A673 (cell line): ENCODE measurements at regions not wholly inside any gene's neighbourhood (a gene's known extent, or its start where the extent isn't known, plus 50 kb on each side); places are given as distances from the start of the nearest gene placed in this dataset.

Experiments
- BruUV-seq: library from RNA; stranded (reverse); fragments of 400-500 nt; replicated peaks from 2 replicates; lab custom pipeline; 2021; lab: Mats Ljungman, UMichigan
- CTCF ChIA-PET: fragments of 300-600 bp; sonication (Branson Sonifier 250); formaldehyde crosslinking; loops from one replicate; lab custom pipeline; 2022; ENCODE audit warnings: antibody characterized with exemption; lab: Charles Lee
- POLR2A ChIA-PET: fragments of 300-600 bp; sonication (Branson Sonifier 250); formaldehyde crosslinking; loops from one replicate; lab custom pipeline; 2022; ENCODE audit warnings: antibody characterized with exemption; ENCODE audit not compliant: low non-redundant PET; lab: Charles Lee
- DNase-seq: peaks from one replicate; pipeline ENCODE4 v3.0.0-alpha.2; 2015; ENCODE audit warnings: low spot score
- H3K27ac ChIP-seq: fragments of 200-600 bp; sonication (generic); 2 replicates; pipeline ENCODE4 v1.5.1; 2016; ENCODE audit warnings: mixed run types, low read depth, mild to moderate bottlenecking, mixed read lengths, antibody characterized with exemption, low read length; ENCODE audit not compliant: poor library complexity, severe bottlenecking
- H3K27me3 ChIP-seq: fragments of 200-600 bp; sonication (generic); replicated peaks from 2 replicates; pipeline ENCODE4 v1.6.1; 2017; ENCODE audit warnings: mixed run types, low read depth, mild to moderate bottlenecking, mixed read lengths, antibody characterized with exemption, low read length; ENCODE audit not compliant: insufficient read depth, poor library complexity
- H3K36me3 ChIP-seq: fragments of 200-600 bp; sonication (generic); 2 replicates; pipeline ENCODE4 v1.6.1; 2016; ENCODE audit warnings: mixed run types, mild to moderate bottlenecking, mixed read lengths, antibody characterized with exemption, low read length; ENCODE audit not compliant: insufficient read depth, poor library complexity, severe bottlenecking
- H3K4me1 ChIP-seq: fragments of 200-600 bp; sonication (generic); 2 replicates; pipeline ENCODE4 v1.6.1; 2017; ENCODE audit warnings: mixed run types, mild to moderate bottlenecking, mixed read lengths, antibody characterized with exemption, low read length; ENCODE audit not compliant: insufficient read depth, poor library complexity, severe bottlenecking
- H3K4me3 ChIP-seq: fragments of 200-600 bp; sonication (generic); 2 replicates; pipeline ENCODE4 v1.5.1; 2016; ENCODE audit warnings: low read depth, mixed run types, mild to moderate bottlenecking, mixed read lengths, low read length; ENCODE audit not compliant: poor library complexity, severe bottlenecking
- H3K9me3 ChIP-seq: fragments of 200-600 bp; sonication (generic); 2 replicates; pipeline ENCODE4 v1.6.1; 2016; ENCODE audit warnings: mixed run types, low read depth, mild to moderate bottlenecking, mixed read lengths, antibody characterized with exemption, low read length; ENCODE audit not compliant: poor library complexity, severe bottlenecking
- CTCF ChIP-seq: fragments of 300-800, 200-600 bp; sonication (generic); conservative IDR thresholded peaks from 2 replicates; pipeline ENCODE4 v1.5.1; 2017; ENCODE audit warnings: low read depth, mild to moderate bottlenecking, antibody characterized with exemption, low read length, moderate library complexity, mixed read lengths
- EZH2 ChIP-seq: fragments of 200-600 bp; sonication (generic); IDR thresholded peaks from 2 replicates; pipeline ENCODE4 v1.6.1; 2017; ENCODE audit warnings: borderline replicate concordance, low read depth, mild to moderate bottlenecking, mixed read lengths, antibody characterized with exemption, low read length; ENCODE audit not compliant: poor library complexity, severe bottlenecking
- intact Hi-C: fragments of 100-400 bp; cut with micrococcal nuclease; formaldehyde crosslinking; loops from one replicate; pipeline ENCODE4 v1.10.0; 2022; ENCODE audit not compliant: unreplicated experiment

DNA sequence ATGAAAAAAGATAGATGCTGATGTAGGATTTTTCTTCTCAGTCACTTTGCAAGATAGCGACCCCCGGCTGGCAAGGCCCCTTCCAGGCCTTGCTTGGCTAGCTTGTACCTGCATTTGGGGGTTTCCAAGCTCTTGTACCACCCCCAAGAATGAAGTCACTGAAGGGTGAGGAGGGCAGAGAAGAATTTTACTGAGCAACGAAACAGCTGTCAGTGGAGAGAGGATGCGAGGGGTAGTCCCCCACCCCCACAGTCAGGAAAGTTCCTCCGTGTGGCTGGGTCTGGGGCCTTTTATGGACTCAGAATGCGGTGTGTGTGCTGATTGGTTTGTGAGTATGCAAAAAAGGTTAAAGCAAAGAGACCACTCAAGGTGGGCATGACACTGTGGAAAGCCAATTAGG, 382.0 kb downstream of the GPD2 start:
- CTCF ChIA-PET, result no interaction called here
- no TSS peak for BruUV-seq

GRCh38 chr2:156818944-156819343, 382.8 kb downstream of the GPD2 start:
- Histone ChIP-seq H3K9me3 (no peaks in the 10 kb centered on the region), H3K27me3 (peaks cover 17% of the 10 kb centered on the region), H3K4me3 (no peak overlapping the region), H3K27ac (no peak overlapping the region), H3K4me1 (peaks cover 32% of the 10 kb centered on the region), H3K36me3 (no peaks in the 10 kb centered on the region)
- intact Hi-C loops, result loop anchor here (5.0 to 10.0 kb wide), 2 partner anchors 213 to 474 kb away; no protein-coding TSS in a partner anchor
- no TSS peak for BruUV-seq
- POLR2A ChIA-PET, result no interaction called here
- CTCF ChIA-PET, result interaction anchor here (0.9 kb wide), 1 partner anchor 375 kb away, joined by 3 read pairs; no protein-coding TSS in a partner anchor
- DNase-seq, result peak; percentile 96
- TF ChIP-seq CTCF, result no peak
- TF ChIP-seq EZH2, result no peak

More for the DNA sequence above, 382.0 kb downstream of the GPD2 start:
- Histone ChIP-seq H3K27ac (no peak overlapping the region), H3K4me3 (no peak overlapping the region), H3K27me3 (peaks cover 22% of the 10 kb centered on the region), H3K36me3 (no peaks in the 10 kb centered on the region), H3K9me3 (no peaks in the 10 kb centered on the region), H3K4me1 (peaks cover 32% of the 10 kb centered on the region)
- intact Hi-C loops, result loop anchor here (5.0 to 10.0 kb wide), 2 partner anchors 214 to 473 kb away; no protein-coding TSS in a partner anchor
- DNase-seq, result peak; percentile 2
- POLR2A ChIA-PET, result no interaction called here
- TF ChIP-seq EZH2 (no peak), CTCF (no peak)

GRCh38 chr2:156826341-156826933, 390.3 kb downstream of the GPD2 start:
- H3K9me3 ChIP-seq, result no peaks in the 10 kb centered on the region
- no peaks in the 10 kb centered on the region for H3K36me3 ChIP-seq
- H3K27ac ChIP-seq, result no peak overlapping the region
- DNase-seq, result no peak
- H3K4me3 ChIP-seq, result no peak overlapping the region
- CTCF ChIA-PET, result no interaction called here
- POLR2A ChIA-PET, result no interaction called here
- intact Hi-C loops, result no loop called here
- no peaks in the 10 kb centered on the region for H3K4me1 ChIP-seq
- BruUV-seq, result no TSS peak
- TF ChIP-seq EZH2, result no peak
- no peak for TF ChIP-seq CTCF
- peaks cover 11% of the 10 kb centered on the region for H3K27me3 ChIP-seq
